BJ (cell line): ENCODE measurements at regions not wholly inside any gene's neighbourhood (a gene's known extent, or its start where the extent isn't known, plus 50 kb on each side); places are given as distances from the start of the nearest gene placed in this dataset.

Experiments used
- CTCF ChIA-PET: fragments of 350-600 bp; formaldehyde crosslinking; extraction: SDS; loops from one replicate; lab custom pipeline; 2021; ENCODE audit warnings: antibody characterized with exemption, inconsistent platforms; lab: Yijun Ruan, JAX
- POLR2A ChIA-PET: fragments of 300-600 bp; sonication (Branson Sonifier 250); formaldehyde crosslinking; extraction: SDS; loops from one replicate; lab custom pipeline; 2021; ENCODE audit warnings: antibody characterized with exemption; lab: Charles Lee
- DNase-seq: peaks from one replicate; pipeline ENCODE4 v3.0.0-alpha.2; 2011; ENCODE audit warnings: low read depth
- H3K27me3 ChIP-seq: 2 replicates; pipeline ENCODE4 v1.6.0; 2011; ENCODE audit warnings: low read length; ENCODE audit not compliant: control insufficient read depth, insufficient read depth
- H3K36me3 ChIP-seq: 2 replicates; pipeline ENCODE4 v1.5.1; 2011; ENCODE audit warnings: low read length; ENCODE audit not compliant: control insufficient read depth, insufficient read depth
- H3K4me3 ChIP-seq: 2 replicates; pipeline ENCODE4 v1.5.1; 2011; ENCODE audit warnings: low read depth, mild to moderate bottlenecking, control low read depth, low read length
- CTCF ChIP-seq: IDR thresholded peaks from 2 replicates; pipeline ENCODE4 v1.5.1; 2011; ENCODE audit warnings: low read depth, mild to moderate bottlenecking, control low read depth, inconsistent platforms, low read length, moderate library complexity; ENCODE audit not compliant: insufficient read depth

DNA sequence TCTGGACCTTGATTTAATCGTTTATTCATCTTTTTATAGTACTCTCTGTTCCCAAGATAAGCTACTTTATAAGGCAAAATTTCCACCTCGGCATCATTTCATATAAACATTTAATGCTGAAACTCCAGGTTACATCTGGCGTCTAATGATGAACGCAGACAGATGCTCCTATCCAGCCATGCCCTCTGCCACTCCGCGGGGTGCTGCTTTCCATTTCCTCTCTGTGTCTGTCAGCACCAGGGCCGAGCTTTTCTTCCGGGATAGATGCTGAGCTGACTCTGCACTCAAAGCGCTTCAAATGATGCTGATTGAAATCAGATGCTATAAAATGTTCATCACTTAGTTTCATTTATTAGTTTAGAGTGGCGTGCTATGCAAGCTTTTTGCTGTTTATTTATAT, 80.5 kb upstream of the HELT start:
- ChIA-PET CTCF (no interaction called here), POLR2A (no interaction called here)
- no peaks in the 10 kb centered on the region for H3K27me3 ChIP-seq
- no peak for TF ChIP-seq CTCF
- H3K36me3 ChIP-seq: no peaks in the 10 kb centered on the region
- DNase-seq: no peak
- H3K4me3 ChIP-seq: no peak overlapping the region

DNA sequence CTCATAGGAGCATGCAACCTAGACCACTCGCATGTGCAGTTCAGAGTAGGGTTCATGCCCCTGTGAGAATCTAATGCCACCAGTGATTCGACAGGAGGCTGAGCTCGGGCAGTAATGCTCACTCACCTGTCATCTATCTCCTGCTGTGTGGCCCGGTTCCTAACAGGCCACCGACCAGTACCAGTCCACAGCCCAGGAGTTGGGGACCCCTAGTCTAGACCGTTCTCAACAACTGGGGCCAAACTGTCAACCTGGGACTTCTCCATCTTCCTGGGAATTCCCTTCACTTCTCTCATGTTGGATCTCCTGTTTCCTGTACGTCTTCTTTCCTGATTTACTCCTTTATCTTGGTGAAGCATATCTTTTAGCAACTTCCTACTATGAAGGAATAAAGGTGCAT, 79.4 kb upstream of the HELT start:
- no peak overlapping the region for H3K4me3 ChIP-seq
- CTCF ChIA-PET: no interaction called here
- DNase-seq: no peak
- POLR2A ChIA-PET: no interaction called here
- no peak for TF ChIP-seq CTCF
- no peaks in the 10 kb centered on the region for H3K27me3 ChIP-seq
- no peaks in the 10 kb centered on the region for H3K36me3 ChIP-seq

GRCh38 chr4:184939978-184940377, 78.3 kb upstream of the HELT start:
- H3K27me3 ChIP-seq: no peaks in the 10 kb centered on the region
- ChIA-PET CTCF (no interaction called here), POLR2A (interaction anchor here (0.6 kb wide), 1 partner anchor 31 kb away, joined by 14 read pairs; no protein-coding TSS in a partner anchor)
- no peak for TF ChIP-seq CTCF
- no peak for DNase-seq
- no peaks in the 10 kb centered on the region for H3K36me3 ChIP-seq
- no peak overlapping the region for H3K4me3 ChIP-seq

DNA sequence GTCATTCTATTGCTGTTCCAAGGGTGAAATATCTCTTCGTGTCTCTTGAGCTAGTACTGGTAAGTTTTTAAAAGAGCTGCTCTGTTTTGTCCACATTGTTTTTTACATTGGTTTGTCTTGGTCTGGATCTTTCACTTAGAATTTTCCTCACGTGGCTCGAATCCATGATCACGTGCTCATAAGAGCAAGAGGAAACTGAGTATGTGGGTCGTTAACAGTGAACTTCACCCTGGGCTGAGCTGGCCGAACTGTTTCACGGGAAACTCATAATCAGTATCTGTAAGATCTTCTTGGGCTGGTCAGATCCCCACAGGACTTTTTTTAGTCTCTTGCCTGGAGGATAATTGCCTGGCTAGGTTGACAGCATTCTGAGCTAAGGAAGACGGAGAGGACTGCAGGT, 77.8 kb upstream of the HELT start:
- no peak for DNase-seq
- ChIA-PET POLR2A (interaction anchor here (0.6 kb wide), 1 partner anchor 31 kb away, joined by 14 read pairs; no protein-coding TSS in a partner anchor), CTCF (no interaction called here)
- Histone ChIP-seq H3K36me3 (no peaks in the 10 kb centered on the region), H3K27me3 (no peaks in the 10 kb centered on the region), H3K4me3 (no peak overlapping the region)
- no peak for TF ChIP-seq CTCF

DNA sequence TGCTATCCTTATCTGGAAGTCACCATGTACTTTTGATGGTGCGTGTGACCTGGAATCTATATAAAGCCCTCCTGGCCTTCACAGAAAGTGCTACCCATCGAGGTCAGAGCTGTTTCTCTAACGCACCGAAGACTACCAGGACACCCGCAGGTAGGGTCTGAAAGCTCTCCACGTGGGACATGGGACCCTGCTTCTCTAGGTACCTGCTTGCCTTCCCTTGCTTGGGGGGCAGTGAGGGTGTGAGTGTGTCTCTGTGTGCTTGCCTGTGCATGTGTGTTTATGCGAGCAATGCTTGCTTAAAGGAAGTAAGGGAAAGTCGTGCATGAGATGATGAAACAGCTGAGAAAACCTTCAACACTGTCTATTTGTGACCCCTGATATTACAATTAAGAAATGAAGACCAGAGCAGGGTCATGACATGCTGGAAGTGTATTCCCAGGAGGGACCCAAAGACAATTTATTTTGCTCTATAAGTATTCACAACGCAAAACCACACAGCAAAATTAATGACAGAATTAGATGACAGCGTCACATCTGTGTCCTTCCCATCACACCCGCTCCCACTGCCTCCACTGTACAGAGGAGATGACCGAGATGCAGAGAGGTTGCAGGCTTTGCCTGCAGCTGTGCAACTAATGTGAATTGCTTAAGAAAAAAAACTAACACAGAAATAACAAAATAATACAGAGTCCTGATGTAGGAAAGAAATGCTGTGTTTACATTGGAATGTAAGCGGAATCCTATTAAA, 76.4 kb upstream of the HELT start:
- Histone ChIP-seq H3K27me3 (no peaks in the 10 kb centered on the region), H3K4me3 (no peak overlapping the region), H3K36me3 (no peaks in the 10 kb centered on the region)
- DNase-seq: no peak
- CTCF ChIA-PET: no interaction called here
- POLR2A ChIA-PET: no interaction called here
- no peak for TF ChIP-seq CTCF
